Colon (tissue), 2 donors: ENCODE measurements at regions not wholly inside any gene's neighbourhood (a gene's known extent, or its start where the extent isn't known, plus 50 kb on each side); places are given as distances from the start of the nearest gene placed in this dataset.
"Not testable (repeated sequence)": the region's sequence is repeated elsewhere in the genome, so short reads cannot be mapped to it uniquely, and the experiment has no call there.

Experiments
- FAIRE-seq: peaks from 2 replicates; lab custom pipeline; 2012; peaks lifted over from hg19 to GRCh38; lab: Jason Lieb, UNC
- donor health status: control.
- donor health status: control.

DNA sequence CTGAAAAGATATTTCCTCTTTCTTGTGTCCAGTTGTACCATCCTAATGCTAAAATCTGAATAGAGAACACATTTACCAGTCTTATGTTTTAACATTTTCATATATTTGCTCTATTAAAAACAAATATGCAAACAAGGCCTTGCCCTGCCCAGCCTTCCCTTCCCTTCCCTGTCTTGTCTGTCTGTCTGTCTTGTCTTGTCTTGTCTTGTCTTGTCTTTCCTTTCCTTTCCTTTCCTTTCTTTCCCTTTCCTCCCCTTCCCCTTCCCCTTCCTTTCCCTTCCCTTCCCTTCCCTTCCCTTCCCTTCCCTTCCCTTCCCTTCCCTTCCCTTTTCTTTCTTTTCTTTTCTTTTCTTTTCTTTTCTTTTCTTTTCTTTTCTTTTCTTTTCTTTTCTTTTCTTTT lies 1103.5 kb downstream of the STIM2 start:
- FAIRE-seq: no peak

DNA sequence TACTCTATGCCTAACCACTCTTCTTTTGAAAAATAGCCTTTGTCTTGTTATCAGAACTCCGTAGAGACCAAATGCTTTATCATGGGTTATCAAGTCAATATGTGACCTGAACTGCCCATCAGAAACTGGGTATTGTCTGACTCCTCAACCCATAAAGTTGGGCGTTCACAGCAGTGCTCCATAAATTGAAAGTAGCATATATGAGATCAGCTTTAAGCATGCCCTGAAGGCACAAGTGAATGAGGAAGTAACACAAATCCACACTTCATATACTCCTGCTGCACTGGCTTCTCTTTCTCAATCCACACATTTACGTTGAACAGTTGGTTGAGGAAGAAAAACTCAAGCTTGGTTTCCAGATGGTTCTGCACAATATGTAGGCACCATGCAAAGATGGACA lies 1106.0 kb downstream of the STIM2 start:
- FAIRE-seq: no peak

DNA sequence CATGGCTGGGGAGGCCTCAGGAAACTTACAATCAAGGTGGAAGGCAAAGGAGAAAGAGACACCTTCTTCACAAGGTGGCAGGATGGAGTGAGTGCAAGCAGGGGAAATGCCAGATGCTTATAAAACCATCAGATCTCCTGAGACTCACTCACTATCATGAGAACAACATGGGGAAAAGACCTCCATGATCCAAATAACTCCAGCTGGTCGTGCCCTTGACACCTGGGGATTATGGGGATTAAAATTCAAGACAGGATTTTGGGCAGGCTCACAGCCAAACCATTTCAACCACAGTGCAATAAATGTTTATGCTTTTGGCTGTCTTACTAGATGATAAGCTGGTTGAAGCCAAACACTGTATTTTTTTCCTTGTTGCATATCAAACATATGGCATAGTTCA lies 1112.4 kb downstream of the STIM2 start:
- no peak for FAIRE-seq

DNA sequence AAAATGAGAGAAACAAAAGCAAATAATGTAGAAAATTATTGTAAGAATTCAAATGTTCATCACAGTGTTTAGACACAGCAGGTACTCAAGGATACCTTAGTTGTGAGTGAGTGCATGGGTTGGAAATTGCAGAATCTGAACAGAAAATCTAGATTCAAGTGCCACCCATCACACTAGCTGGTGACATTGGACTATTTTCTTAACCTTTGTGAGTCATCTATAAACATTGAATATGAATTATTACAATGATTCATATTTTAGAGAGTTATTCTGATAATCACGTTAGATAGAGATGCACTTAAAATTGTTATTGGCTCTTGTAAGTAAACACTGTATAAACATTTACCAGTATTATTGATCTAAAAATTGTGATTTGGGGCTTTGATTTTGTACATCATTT lies 1113.1 kb downstream of the STIM2 start:
- no peak for FAIRE-seq

DNA sequence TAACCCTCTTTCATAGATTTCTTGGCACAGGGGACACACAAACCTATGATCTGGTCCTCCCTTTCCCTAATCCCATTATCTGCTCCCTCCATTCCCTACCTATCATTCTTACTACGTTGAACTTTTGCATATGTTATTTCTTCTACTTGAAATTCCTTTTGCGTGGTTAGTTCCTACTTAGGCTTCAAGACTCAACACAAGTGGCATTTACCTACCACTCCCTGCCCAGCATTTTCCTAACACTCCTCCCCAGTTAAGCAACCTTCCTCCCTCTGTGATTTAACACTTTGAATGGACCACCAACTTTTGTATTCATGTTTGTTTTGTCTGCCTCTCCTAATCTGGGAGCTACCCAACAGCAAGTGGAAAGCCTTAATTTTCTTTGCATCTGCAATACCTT lies 1113.7 kb downstream of the STIM2 start:
- no peak for FAIRE-seq

DNA sequence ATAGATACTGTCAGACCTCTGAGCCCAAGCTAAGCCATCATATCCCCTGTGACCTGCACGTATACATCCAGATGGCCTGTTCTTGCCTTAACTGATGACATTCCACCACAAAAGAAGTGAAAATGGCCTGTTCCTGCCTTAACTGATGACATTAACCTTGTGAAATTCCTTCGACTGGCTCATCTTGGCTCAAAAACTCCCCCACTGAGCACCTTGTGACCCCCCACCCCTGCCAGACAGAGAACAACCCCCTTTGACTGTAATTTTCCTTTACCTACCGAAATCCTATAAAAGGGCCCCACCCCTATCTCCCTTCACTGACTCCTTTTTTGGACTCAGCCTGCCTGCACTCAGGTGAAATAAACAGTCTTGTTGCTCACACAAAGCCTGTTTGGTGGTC lies 1114.2 kb downstream of the STIM2 start:
- not testable (repeated sequence) for FAIRE-seq

DNA sequence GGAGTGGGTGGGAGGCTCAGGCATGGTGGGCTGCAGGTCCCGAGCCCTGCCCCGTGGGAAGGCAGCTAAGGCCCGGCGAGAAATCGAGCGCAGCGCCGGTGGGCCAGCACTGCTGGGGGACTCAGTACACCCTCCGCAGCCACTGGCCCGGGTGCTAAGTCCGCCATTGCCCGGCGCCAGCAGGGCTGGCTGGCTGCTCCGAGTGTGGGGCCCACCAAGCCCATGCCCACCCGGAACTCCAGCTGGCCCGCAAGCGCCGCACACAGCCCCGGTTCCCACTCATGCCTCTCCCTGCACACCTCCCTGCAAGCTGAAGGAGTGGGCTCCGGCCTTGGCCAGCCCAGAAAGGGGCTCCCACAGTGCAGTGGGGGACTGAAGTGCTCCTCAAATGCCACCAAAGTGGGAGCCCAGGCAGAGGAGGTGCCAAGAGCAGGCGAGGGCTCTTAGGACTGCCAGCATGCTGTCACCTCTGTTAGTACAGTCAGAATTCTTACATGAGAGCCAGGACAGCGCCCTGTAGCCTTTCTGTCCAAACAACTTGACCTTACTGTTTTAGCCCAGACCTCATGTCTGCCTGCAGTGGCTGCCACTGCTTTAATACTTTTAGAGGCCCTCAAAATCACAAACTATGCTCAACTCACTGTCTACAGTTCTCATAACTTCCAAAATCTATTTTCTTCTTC lies 1117.9 kb downstream of the STIM2 start:
- FAIRE-seq: not testable (repeated sequence)

DNA sequence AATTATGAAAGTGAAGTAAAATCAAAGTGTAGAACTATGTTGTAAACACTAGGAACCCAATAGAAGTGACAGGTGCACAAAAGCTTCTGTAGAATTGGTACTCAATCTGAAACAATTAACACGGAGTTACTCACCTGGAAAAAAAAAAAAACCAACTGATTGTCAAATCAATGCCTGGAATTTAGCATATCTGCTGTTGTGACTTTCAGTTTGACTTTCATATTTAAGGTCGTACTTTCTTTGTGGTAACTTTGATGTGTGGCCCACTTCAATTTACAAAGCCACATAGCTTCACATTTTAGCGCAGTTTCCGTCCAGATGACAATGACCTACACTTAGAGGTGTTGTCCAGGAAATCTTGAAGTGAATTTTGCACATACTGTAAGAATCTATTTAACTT lies 1124.9 kb downstream of the STIM2 start:
- no peak for FAIRE-seq

DNA sequence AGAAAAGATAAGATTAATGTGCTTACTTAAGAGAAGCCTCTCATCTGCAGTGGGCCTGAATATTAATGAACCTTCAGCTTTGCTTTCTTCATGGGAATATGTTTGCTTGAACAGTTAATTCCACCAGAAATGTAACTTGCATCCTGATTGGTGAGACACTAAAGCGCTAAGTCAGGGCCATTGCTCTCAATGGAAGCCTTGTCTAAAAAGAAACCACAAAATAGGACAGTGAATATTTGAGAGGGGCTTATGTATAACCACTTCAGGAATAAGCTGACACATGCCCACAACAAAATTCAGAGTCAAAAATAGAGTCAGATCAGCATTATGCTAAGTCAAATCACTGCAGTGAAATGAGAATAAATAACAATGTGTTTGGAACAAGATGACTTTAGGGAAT lies 1125.8 kb downstream of the STIM2 start:
- no peak for FAIRE-seq

DNA sequence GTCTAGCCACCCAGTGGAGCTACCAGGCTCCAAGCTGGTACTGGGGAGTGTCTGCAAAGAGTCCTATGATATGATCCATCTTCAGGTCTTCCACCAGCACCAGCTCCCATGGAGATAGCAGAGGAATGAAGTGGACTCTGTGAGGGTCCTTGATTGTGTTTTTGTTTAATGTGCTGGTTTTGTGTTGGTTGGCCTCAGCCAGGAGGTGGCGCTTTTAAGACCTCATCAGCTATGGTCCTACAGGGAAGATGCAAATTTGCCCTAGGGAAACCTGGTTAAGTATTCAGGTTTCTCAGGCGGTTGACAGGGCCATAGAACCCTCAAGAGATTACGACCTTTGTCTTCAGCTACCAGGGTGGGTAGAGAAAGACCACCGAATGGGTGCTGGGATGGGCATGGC lies 1141.1 kb downstream of the STIM2 start:
- no peak for FAIRE-seq

DNA sequence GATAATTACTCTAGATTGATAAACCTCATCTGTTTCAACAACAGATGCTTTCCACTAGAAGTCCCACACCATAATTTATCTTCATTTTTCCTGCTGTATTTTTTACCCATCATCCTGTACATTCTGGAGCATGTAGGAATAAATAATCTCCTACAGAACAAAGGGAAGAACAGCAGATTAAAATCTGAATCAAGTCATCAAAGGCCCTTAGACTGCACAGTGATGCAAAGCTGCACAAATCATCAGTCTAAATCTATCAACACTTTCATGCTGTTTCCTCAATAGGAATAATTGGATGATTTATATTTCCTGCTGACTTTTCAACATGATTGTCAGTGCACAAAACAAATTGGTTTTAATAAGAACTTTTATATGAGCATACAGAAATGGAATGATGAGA lies 1143.9 kb downstream of the STIM2 start:
- no peak for FAIRE-seq

DNA sequence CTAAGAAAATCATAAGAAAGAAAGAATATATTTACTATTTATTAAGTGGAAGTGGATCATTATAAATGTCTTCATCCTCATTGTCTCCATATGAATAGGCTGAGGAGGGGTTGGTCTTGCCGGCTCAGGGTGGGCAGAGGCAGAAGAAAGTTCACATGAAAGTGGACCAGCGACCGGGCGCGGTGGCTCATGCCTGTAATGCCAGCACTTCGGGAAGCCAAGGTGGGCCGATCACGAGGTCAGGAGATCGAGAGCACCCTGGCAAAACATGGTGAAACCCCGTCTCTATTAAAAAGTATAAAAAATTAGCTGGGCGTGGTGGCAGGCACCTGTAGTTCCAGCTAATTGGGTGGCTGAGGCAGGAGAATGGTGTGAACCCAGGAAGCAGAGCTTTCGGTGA lies 1145.4 kb downstream of the STIM2 start:
- FAIRE-seq: no peak

DNA sequence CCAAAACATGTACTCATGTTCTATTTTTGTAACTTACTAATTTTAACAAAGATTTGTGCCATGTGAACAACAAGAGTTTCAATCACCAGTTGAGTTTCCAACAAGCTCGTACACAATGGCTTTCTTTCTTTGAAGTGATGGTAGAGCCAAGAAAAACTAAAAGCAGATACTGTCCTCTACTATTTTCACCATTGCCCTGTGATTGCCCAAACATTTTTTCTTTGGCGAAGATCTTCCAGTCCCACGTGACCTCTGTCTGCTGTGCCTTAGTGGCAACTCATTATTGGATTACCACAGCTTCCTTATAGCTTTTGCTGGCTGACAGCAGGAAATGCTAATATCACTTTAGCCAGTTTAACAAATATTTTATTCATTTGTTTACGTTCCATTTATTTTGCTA lies 1147.1 kb downstream of the STIM2 start:
- FAIRE-seq: no peak

DNA sequence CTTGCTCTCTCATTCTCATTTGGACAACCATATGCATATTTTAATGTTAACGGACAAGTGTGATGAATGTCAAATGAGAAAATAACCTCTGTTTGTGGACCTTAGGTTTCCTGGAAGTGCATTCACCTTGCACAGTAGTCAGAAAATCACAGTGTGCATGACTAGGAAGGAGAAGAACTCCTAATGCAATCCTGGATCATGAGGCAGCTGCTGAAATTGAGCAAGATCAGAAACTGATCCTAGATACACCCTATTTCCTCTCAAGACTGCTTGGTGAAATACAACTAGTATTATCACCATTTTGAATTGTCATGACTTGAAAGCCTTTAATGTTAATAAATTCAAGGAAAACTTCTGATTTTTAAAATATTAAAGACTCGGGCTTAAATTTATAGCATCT lies 1148.9 kb downstream of the STIM2 start:
- FAIRE-seq: no peak

DNA sequence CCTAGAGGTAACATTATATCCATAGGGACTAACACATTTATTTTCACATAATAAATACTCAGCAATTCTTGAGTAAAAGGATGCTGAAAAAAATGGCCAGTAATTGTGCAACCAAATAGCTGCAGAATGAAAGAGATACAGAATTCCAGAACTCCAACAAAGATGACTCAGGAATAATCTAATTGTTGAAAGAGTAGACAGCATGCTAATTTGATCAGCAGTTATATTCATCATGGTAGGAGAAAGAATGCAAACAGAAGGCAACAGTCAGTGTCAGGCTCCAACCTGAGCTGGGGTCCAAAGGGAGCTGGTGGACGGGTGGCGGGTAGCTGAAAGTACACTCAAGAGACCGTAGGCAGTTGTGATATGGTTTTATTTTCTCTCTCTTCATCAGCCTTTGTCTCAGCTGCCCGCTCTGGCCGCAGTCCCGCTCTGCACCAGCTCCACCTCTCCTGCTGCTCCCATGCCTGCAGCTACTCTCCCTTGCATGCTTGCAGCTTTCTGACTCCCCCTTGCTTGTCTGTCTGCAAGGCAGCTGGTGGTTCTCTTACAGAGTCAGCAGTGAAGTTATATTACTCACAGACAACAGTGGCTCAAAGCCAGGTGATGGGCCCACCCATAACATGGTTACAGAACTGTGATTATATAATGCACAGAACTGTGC lies 1150.1 kb downstream of the STIM2 start:
- FAIRE-seq: no peak

DNA sequence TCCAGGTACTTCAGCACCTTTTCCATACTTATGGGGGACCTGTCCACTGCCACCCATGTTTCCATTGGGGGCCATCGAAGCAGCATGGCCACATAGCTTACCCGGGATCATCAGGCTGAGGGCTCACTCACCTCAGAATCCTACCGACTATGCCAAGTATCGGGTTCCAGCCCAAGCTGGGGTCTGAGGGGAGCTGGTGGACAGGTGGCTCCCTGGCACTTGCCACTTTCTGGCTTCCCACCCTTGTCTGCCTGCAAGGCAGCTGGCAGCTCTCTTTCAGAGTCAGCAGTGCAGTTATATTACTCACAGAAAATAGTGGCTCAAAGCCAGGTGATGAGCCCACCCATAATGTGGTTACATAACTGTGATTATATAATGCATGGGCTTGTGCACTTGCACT lies 1153.8 kb downstream of the STIM2 start:
- FAIRE-seq: no peak

DNA sequence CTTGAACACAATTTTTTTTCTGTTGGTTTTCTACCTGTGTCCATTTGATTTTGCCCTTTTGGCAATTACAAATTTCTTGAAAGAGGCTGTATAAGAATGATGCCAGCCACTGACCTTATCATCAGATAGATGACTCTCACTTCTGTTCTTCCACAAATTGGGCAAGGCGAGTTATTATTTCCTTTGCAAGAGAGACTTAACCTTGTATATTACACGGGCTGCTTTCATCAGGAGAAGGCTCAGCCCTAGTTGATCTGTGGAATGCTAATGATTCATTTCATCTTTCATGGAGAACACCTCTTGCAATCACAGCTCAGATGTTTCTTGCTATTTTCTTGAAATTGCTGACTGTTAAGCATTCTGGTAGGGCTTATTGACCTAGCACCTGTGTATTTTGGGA lies 1155.4 kb downstream of the STIM2 start:
- no peak for FAIRE-seq

DNA sequence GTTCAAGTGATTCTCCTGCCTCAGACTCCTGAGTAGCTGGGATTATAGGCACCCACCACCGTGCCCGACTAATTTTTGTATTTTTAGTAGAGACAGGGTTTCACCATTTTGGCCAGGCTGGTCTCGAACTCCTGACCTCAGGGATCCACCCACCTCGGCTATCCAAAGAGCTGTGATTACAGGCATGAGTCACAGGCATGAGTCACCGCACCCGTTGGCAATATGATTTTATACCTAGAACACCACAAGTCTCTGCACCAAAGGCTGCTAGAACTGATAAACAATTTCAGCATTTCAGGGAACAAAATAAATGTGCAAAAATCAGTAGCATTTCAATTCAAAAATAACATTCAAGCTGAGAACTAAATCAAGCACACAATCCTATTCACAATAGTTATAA lies 1177.6 kb downstream of the STIM2 start:
- not testable (repeated sequence) for FAIRE-seq

DNA sequence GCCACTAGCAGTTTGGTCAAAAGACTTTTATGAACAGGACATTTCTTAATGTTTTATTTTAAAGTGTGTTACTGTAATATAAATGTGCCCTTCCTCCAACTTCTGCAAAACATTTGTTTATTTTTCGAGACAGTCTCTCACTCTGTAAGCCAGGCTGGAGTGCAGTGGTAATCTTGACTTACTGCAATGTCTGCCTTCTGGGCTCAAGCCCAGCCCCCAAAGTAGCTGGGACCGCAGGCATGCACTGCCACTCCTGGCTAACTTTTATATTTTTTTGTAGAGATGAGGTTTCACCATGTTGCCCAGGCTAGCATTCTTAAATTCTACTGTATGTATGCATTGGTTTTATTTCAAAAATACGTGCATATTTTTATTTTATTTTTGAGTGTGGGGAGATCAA lies 1201.9 kb downstream of the STIM2 start:
- FAIRE-seq: no peak

DNA sequence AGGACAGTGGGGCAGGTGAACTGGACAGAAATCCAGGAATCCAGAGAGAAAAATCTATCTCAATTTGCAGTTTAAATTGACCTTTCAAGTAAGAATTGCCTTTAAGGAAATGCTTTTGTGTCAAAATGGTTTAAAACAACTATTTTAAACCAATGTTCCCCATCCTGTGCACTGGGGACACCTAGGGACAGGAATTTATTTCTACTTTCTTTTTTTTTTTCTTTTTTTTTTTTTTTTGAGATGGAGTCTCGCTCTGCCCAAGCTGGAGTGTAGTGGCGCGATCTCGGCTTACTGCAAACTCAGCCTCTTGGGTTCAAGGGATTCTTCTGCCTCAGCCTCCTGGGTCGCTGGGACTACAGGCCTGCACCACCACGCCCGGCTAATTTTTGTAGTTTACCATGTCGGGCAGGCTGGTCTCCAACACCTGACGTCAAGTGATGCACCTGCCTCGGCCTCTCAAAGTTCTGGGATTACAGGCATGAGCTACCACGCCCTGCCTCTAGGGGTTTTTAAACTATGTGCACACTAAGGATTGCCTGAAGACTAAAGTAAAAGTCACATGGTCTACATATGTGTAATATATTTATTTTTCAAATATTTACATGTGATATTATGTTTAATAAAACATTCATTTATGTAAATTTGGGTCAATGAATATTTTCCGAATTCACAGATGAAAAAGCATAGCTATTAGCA lies 1213.4 kb downstream of the STIM2 start:
- no peak for FAIRE-seq

DNA sequence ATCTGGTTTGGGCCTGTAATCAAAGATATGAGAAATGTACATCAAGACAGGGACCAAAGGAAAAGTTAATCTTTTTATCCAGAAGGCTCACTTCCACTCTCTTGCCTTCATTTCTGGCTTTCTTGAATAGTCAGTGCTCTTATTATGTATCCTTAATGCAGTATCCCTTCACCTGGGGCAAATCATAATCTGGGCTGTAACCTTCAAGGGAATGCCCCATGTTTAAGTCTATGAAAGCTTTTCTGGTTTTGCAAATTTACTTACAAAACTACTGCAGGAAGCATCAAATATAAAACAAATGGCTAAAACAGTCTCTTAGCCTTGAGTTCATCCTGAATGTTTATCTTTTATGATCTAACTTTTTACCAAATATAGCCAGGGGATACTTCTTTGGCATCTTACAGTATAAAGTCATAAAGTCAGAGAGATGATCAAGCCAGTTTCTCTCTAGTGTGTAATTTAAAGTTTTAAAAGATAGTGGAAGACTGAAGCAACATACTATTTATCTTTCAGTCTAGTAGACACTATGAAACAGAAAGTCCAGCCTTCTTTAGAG lies 1214.8 kb downstream of the STIM2 start:
- FAIRE-seq: no peak

DNA sequence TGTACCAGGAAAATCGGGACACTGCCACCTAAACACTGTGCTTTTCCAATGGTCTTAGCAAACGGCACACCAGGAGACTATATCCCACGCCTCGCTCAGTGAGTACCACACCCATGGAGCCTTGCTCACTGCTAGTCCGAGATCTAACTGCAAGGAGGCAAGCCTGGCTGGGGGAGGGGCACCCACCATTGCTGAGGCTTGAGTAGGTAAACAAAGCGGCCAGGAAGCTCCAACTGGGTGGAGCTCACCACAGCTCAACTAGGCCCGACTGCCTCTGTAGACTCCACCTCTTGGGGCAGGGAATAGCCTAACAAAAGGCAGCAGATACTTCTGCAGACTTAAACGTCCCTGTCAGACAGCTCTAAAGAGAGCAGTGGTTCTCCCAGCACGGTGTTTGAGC lies 1216.6 kb downstream of the STIM2 start:
- not testable (repeated sequence) for FAIRE-seq

DNA sequence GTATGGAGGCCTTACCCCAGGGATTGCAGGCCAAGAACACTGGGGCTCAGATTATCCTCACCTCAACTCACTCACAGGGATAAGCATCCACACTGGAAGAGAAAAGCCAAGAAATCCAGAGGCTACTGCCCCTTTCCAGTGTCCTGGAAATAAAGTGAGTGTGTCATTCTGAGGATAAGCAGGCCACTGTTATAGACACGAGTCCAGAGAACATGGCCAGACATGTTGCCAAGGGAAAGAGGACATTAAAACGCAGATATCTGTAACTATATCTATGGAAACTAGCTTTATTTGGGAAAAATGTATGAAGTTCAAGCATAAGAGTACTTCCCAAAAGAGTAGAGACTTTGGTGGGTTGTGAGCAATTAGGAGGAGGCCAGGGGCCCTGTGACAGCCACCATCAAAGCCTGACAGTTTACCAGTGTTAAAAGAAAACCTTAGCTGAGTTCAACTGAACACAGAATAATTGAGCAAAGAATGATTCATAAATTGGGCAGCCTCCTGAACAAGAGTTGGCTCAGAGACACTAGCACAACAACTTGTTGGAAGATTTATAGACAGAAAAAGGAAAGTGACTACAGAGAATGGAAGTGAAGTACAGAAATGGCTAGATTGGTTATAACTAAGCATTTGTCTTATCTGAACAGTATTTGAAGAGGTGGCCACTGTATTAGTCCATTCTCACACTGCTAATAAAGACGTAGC lies 1222.2 kb downstream of the STIM2 start:
- FAIRE-seq: no peak
